SK-N-DZ (cell line): ENCODE measurements at regions not wholly inside any gene's neighbourhood (a gene's known extent, or its start where the extent isn't known, plus 50 kb on each side); places are given as distances from the start of the nearest gene placed in this dataset.
"Not testable (repeated sequence)": the region's sequence is repeated elsewhere in the genome, so short reads cannot be mapped to it uniquely, and the experiment has no call there.

Source experiments
- DNase-seq: peaks from one replicate; pipeline ENCODE4 v3.0.0-alpha.2; 2015; ENCODE audit warnings: low spot score

DNA sequence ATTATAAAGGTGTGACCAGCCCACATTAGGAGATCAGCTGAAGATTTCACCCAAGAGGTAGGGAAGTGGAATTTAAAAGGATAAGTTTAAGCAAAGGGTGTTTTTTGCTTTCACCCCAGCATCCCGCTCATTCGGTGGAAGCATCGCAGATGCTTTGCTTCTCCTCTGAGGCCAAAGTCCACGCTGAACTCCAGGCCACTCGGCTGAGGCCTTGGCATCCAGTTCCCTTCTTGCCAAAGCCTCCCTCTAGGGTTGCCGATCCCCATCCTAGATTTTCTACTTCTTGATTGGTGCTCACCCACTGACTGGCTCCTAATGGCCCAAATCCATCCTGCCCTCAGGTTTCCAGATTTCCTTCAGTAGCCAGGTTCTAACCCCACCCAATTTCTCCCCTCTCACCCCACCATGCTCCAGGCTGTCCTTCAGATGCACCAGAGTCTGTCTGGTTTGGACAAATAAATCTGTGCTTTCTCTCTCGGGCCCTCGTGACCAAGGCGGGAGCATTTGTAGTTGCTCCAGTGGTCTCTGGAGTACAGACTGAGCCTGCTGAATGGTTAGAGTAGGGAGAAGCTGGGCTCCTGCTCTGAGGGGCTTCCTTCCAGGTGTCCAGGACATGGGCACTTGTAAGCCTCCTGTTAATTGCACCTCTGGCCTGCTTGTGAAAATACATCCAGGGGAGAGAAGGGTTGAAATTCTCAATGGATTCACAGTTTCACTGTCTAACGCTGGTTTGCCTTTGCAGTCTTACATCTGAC lies 193.2 kb downstream of the C1orf94 start:
- no peak for DNase-seq

- no peak for DNase-seq
These were observed 194.0 kb downstream of the C1orf94 start for GRCh38 chr1:34370748-34371147.

- DNase-seq: not testable (repeated sequence)
These were observed 194.5 kb downstream of the C1orf94 start for GRCh38 chr1:34371179-34371578.

DNA sequence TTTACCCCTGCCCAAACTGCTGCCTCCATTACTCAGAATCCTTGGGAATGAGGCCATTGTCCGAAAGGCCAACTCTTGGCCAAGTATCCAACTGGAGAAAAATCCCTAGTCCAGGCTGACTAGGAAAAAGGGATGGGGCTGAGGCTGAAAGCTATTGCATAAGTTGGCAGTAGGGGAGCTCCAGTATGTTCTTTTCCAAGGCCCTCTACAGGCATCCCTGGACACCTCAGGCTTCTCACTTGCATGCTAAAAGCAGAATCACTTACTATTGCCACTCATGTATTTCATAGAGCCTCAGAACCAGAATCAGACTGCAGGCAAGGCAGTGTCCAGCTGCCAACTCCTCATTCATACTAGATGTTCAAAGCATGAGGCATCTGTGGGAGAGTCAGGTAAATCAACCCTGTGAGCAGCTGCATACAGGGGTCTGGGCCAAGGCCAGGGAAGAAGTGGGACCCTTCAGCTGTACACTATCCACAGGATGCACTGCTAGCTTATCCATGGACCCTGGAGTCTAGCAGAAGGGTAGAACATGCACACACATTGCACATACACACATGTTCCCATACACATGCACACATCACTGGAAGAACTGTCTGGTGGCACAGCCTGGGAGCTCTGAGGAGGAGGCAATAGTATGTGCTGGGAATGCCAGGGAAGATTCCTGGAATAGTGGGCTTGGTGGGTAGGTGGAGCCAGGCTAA lies 195.3 kb downstream of the C1orf94 start:
- DNase-seq: no peak

DNA sequence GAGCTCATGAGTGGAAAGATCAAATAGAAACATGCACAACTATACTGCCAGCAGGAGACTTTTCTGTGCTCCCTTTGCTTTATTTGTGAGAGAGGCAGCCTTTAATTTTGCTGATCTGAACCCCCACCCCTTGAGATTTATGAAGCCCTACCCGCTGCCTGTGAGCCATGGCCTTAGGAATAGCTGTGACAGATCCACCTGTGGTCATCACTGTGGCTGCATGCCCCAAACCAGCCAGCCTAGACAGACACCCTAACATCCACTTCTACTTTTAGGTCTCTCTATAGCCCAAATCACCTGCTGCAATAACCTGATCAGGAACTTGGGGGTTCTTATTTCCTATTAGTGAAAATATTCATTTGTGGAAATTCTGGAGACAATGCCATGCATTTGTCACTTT lies 196.2 kb downstream of the C1orf94 start:
- no peak for DNase-seq

DNA sequence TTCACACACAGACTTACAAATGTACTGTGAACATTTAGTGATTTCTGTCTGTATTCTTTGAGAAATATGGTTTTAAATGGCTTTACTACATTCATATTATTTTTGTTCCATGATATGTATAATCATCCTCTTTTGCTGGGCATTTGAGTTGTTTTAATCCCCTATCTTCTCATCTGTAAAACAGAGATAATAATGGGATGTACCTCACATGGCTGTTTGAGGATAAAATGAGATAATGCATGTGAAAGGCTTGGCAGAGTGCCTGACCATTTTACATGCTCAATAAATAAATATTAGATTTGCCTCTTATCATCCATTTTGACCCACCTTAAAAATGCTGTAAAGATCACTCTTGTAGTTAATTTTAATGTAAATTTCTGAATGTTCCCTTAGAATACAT lies 197.2 kb downstream of the C1orf94 start:
- no peak for DNase-seq

GRCh38 chr1:34376531-34376930 lies 199.8 kb downstream of the C1orf94 start:
- no peak for DNase-seq

DNA sequence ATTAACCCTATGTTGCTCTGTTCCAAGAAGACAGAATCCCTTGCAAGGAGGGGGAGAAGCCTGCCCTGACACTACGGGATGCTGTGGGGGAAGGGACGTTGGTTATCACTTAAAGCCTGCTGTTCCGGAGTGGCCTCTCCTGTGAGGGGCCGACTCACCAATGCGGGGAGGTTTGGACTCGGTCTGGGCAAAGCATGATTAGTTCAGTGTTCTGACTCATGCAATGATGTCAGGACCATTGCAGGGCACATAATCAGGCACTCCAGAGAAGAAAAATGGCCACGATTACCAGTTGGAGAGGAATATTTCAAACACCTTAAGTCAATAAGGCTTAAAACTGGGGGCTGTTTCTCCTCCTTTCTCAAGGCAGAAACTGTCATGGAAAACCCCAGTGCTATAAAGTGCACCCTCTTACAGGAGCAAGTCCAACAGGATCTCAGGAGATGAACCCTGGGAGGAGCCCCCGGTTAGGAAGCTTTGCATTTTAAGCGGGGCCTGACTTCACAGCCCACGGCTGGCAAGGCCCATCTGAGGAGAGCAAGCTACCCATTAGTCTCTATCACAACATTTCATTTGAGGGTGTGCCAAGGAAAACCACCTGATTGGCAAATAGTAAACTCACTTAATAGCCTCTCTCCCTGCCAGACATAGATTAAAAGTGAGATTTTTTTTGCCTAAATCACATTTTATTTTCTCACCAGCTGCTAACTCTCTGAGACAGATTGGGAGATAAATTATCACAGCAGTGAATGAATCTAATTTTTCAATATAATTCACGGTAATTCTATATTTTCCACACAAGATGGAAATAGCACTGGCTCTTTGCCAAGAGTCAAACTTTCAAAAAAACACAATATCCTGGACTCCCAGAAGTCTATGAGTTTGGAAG lies 202.5 kb downstream of the C1orf94 start:
- no peak for DNase-seq

DNA sequence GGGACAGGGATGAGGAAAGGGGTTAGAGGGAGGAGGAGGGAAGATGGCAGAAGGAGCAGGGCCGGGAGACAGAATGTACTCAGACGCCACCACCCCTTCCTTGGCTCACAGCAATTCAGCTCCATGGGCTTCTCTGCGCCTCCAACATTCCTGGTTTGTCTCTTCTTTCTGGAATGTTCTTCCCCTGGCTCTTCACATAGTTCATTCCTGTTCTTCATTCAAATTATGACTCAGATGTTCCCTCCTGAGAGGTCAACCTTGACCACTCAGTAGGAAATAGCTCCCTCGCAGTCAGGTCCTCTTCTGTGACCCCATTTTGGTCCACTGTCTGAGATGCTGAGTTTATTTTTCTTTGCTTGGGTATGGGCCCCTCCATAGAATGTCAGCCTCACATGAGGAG lies 203.2 kb downstream of the C1orf94 start:
- DNase-seq: no peak

GRCh38 chr1:34380526-34381124 lies 203.9 kb downstream of the C1orf94 start:
- DNase-seq: no peak

GRCh38 chr1:34389974-34390373 lies 213.3 kb downstream of the C1orf94 start:
- DNase-seq: no peak

DNA sequence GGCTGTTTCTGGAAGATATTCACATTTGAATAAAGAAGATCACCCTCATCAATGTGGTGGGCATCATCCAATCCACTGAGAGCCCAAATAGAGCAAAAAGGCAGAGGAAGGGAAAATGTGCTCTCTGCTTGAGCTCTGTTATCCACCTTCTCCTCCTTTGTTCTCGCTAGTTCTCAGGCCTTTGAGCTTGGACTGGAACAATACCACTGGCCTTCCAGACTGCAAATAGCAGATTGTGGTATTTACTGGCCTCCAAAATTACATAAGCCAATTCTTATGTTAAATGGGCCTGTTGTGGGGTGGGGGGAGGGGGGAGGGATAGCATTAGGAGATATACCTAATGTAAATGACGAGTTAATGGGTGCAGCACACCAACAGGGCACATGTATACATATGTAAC lies 219.3 kb downstream of the C1orf94 start:
- DNase-seq: no peak

GRCh38 chr1:34398241-34398915 lies 221.7 kb downstream of the C1orf94 start:
- no peak for DNase-seq

DNA sequence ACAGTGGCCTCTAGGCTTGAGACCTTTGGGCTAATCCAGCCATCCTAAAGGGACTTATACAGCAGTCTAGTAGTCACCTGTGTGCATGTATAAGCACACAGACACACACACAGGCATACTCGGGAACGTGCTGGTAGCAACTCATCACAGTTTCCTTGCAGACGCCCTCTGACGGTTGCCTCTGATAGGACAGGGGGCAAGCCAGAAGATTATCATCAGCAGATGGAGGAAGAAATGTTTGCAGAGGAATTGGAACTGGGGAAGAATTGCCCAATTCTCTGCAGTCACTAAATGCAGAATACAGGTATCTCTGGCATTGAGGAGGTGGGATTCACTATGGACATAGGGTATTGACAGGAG lies 222.2 kb downstream of the C1orf94 start:
- no peak for DNase-seq

- DNase-seq: no peak
These were observed 224.0 kb downstream of the C1orf94 start for GRCh38 chr1:34400675-34401074.

- DNase-seq: no peak
These were observed 226.4 kb downstream of the C1orf94 start for GRCh38 chr1:34403156-34403555.

DNA sequence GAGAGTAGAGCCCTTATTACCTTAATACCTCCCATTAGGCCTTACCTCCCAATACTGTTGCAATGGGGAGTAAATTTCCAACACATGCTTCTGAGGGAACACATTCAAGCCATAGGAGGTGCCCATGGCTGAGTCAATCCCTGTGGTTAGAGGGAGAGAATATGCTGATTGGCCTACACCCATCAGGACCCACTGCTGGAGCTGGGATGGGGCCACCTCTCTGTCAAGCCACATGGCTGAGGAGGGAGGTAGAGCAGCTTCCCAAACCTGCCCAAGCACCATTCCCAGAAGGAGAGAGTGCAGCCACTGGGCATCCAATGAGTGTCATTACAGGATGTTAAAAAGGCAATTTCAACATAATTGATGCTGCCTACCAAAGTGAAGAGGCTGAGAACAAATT lies 228.1 kb downstream of the C1orf94 start:
- DNase-seq: no peak

DNA sequence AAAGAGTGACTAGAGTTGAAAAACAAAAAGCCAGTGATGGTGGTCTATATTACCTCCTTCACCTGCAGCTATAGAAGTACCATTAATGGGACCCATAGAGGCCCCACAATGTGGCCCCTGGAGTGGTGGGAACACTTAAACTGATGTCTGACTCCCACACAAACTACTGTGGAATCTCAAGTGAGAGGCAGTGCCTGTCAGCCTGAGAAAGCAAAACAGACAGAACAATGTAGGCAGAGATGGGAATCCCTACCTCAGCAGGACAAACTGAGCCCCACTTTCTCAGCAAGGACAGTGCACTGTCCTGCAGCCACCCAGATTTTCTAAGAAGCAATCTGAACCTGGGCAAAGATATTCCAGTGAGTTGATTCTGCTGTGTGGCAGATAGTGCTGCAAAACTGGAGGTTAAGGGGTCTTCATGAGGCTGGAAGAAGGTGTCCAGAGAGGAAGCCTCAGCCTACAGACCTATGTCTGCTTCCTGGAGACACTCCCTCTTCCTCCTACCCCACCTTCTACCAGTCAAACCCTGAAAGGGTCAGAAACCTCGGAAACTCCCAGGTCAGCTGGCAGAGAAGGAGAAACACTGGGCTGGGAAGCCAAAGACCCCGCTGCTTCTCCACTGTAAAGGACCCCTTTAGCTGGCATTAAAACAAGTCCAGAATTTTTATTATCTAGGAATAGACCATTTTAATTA lies 228.7 kb downstream of the C1orf94 start:
- no peak for DNase-seq

- no peak for DNase-seq
These were observed 229.7 kb downstream of the C1orf94 start for GRCh38 chr1:34406377-34406776.

DNA sequence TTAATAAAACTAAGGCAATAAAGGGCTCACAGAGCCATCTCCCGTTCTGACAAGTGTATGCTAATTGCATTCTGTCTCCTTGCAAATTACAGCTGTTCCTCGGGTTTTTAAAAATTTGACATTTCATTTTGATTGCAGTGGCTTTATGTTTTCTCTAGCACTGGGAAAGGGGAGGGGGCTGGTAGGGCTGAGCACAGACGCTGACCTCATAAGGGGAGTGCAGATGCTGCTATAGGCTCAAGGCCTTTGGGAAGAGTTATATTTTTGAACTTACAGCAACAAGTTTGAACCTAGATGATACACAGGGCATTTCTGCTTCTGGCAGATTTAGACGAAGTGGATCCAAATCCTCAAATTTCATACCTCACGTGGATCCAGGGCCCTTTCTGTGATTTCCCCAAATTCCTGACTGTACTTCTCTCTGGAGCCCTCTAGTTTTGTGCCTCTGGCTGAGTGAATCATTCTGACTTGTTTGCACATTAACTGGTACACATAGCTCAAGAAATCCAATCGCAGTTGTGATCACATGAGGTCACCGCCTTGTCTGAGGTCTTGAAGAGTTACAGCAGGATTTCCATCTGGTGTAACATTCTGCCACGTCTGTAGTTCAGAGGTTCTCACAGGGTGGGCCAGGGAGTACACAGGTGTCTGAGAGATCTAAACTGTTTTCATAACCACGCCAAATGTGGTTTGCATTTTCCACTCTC lies 230.3 kb downstream of the C1orf94 start:
- DNase-seq: no peak
